Nephron (organoid): ENCODE measurements at regions not wholly inside any gene's neighbourhood (a gene's known extent, or its start where the extent isn't known, plus 50 kb on each side); places are given as distances from the start of the nearest gene placed in this dataset.
A peak's percentile ranks its signal among the peaks of the same experiment; 100 is the strongest.

ENCODE experiments used
- H3K27ac Mint-ChIP-seq, 3 experiments: 2 replicates each; pipeline ENCODE4 v1.8.0; 2020; ENCODE audit warnings: mixed read lengths in 3 of 3, mild to moderate bottlenecking in 2 of 3, moderate library complexity in 1 of 3
- H3K27me3 Mint-ChIP-seq: 2 replicates; pipeline ENCODE4 v1.8.0; 2021; ENCODE audit warnings: low read depth, mild to moderate bottlenecking, moderate library complexity, mixed read lengths
- H3K36me3 Mint-ChIP-seq: 2 replicates; pipeline ENCODE4 v1.8.0; 2020; ENCODE audit warnings: low read depth, mixed read lengths
- H3K4me1 Mint-ChIP-seq: 2 replicates; pipeline ENCODE4 v1.8.0; 2020; ENCODE audit warnings: mixed read lengths
- H3K4me3 Mint-ChIP-seq, 3 experiments: 2 replicates each; pipeline ENCODE4 v1.8.0; 2020; ENCODE audit warnings: mild to moderate bottlenecking in 3 of 3, mixed read lengths in 3 of 3, moderate library complexity in 2 of 3
- H3K9me3 Mint-ChIP-seq: 2 replicates; pipeline ENCODE4 v1.8.0; 2020; ENCODE audit warnings: mixed read lengths
- CTCF ChIP-seq, 3 experiments: fragments of 200-600 bp; sonication (generic); IDR thresholded peaks; one replicate each; pipeline ENCODE4 v1.5.0; 2021; ENCODE audit warnings: antibody characterized with exemption in 3 of 3; ENCODE audit not compliant: unreplicated experiment in 3 of 3

- Mint-ChIP-seq H3K36me3 (no peaks in the 10 kb centered on the region), H3K4me1 (peaks cover 19% of the 10 kb centered on the region), H3K4me3 (no peak overlapping the region), H3K27me3 (no peaks in the 10 kb centered on the region), H3K27ac (peak overlapping the region in 2 of 3 experiments; percentile 15 to 22), H3K9me3 (no peaks in the 10 kb centered on the region)
- TF ChIP-seq CTCF (IDR thresholded peaks at IDR 0.05; ENCODE audit: unreplicated experiment in 3 of 3) = no peak
These were observed 613.3 kb downstream of the PLPP3 start for GRCh38 chr1:55965981-55966461.

- no peak for TF ChIP-seq CTCF (IDR thresholded peaks at IDR 0.05; ENCODE audit: unreplicated experiment in 3 of 3)
- no peak overlapping the region for H3K27ac Mint-ChIP-seq
- H3K4me1 Mint-ChIP-seq = peaks cover 36% of the 10 kb centered on the region
- H3K4me3 Mint-ChIP-seq = no peak overlapping the region
- H3K9me3 Mint-ChIP-seq = no peaks in the 10 kb centered on the region
- no peaks in the 10 kb centered on the region for H3K27me3 Mint-ChIP-seq
- H3K36me3 Mint-ChIP-seq = no peaks in the 10 kb centered on the region
These were observed 616.9 kb downstream of the PLPP3 start for GRCh38 chr1:55962472-55962871.

GRCh38 chr1:55959136-55959548, 620.2 kb downstream of the PLPP3 start:
- Mint-ChIP-seq H3K4me3 (no peak overlapping the region), H3K27me3 (no peaks in the 10 kb centered on the region), H3K4me1 (peaks cover 28% of the 10 kb centered on the region), H3K9me3 (no peaks in the 10 kb centered on the region), H3K27ac (peak overlapping the region in 1 of 3 experiments; percentile 11), H3K36me3 (no peaks in the 10 kb centered on the region)
- no peak for TF ChIP-seq CTCF (IDR thresholded peaks at IDR 0.05; ENCODE audit: unreplicated experiment in 3 of 3)

GRCh38 chr1:55958498-55958897, 620.9 kb downstream of the PLPP3 start:
- H3K9me3 Mint-ChIP-seq = peaks cover under 1% of the 10 kb centered on the region
- TF ChIP-seq CTCF (IDR thresholded peaks at IDR 0.05; ENCODE audit: unreplicated experiment in 3 of 3) = no peak
- no peak overlapping the region for H3K4me3 Mint-ChIP-seq
- peaks cover 28% of the 10 kb centered on the region for H3K4me1 Mint-ChIP-seq
- H3K27me3 Mint-ChIP-seq = no peaks in the 10 kb centered on the region
- no peaks in the 10 kb centered on the region for H3K36me3 Mint-ChIP-seq
- no peak overlapping the region for H3K27ac Mint-ChIP-seq

- Mint-ChIP-seq H3K36me3 (no peaks in the 10 kb centered on the region), H3K27me3 (no peaks in the 10 kb centered on the region), H3K9me3 (peaks cover 4% of the 10 kb centered on the region), H3K4me1 (peaks cover 28% of the 10 kb centered on the region), H3K27ac (no peak overlapping the region), H3K4me3 (no peak overlapping the region)
- no peak for TF ChIP-seq CTCF (IDR thresholded peaks at IDR 0.05; ENCODE audit: unreplicated experiment in 3 of 3)
These were observed 622.1 kb downstream of the PLPP3 start for GRCh38 chr1:55957276-55957675.

GRCh38 chr1:55955016-55955621, 624.2 kb downstream of the PLPP3 start:
- no peak overlapping the region for H3K27ac Mint-ChIP-seq
- no peak for TF ChIP-seq CTCF (IDR thresholded peaks at IDR 0.05; ENCODE audit: unreplicated experiment in 3 of 3)
- peaks cover 4% of the 10 kb centered on the region for H3K9me3 Mint-ChIP-seq
- H3K36me3 Mint-ChIP-seq = no peaks in the 10 kb centered on the region
- no peaks in the 10 kb centered on the region for H3K27me3 Mint-ChIP-seq
- H3K4me3 Mint-ChIP-seq = no peak overlapping the region
- peaks cover 16% of the 10 kb centered on the region for H3K4me1 Mint-ChIP-seq
